A549 (cell line): ENCODE measurements at regions not wholly inside any gene's neighbourhood (a gene's known extent, or its start where the extent isn't known, plus 50 kb on each side); places are given as distances from the start of the nearest gene placed in this dataset.

Experiments used
- ATAC-seq, 2 experiments: fragments of 200-7000 bp in 1 of 2; fragments of >200 bp in 1 of 2; cut with Nextera tagmentation in 1 of 2; cut with Tn5 transposase in 1 of 2; 3 replicates each; pipeline versions ENCODE4 v1.8.0 to v1.9.1; 2018 to 2020; ENCODE audit warnings: mild to moderate bottlenecking in 1 of 2, moderate library complexity in 1 of 2
- CTCF ChIA-PET: fragments of 300-600 bp; sonication (Branson Sonifier 250); formaldehyde crosslinking; extraction: SDS; loops from one replicate; lab custom pipeline; 2021; ENCODE audit warnings: antibody characterized with exemption, inconsistent platforms; lab: Yijun Ruan, JAX
- POLR2A ChIA-PET: fragments of 350-600 bp; formaldehyde crosslinking; extraction: SDS; loops from one replicate; lab custom pipeline; 2021; ENCODE audit warnings: antibody characterized with exemption, inconsistent platforms; lab: Yijun Ruan, JAX
- DNase-seq, 2 experiments: peaks; one replicate each; pipeline versions ENCODE4 v3.0.0 to v3.0.0-alpha.2; 2011 to 2016; ENCODE audit warnings: low read depth in 1 of 2, low spot score in 1 of 2
- FAIRE-seq: peaks from 2 replicates; lab custom pipeline; 2011; peaks lifted over from hg19 to GRCh38; lab: Jason Lieb, UNC
- H3K27ac ChIP-seq, 2 experiments: fragments of >200 bp; sonication (Bioruptor Twin); formaldehyde crosslinking; 3 replicates each; pipeline ENCODE4 v1.5.1; 2016 to 2017
- H3K4me1 ChIP-seq: fragments of >200 bp; sonication (Bioruptor Twin); formaldehyde crosslinking; 3 replicates; pipeline ENCODE4 v1.6.1; 2016
- H3K4me2 ChIP-seq: fragments of >200 bp; sonication (Bioruptor Twin); formaldehyde crosslinking; 3 replicates; pipeline ENCODE4 v1.6.1; 2016
- H3K4me3 ChIP-seq: fragments of >200 bp; sonication (Bioruptor Twin); formaldehyde crosslinking; 3 replicates; pipeline ENCODE4 v1.5.1; 2016
- H3K9me3 ChIP-seq: fragments of >200 bp; sonication (Bioruptor Twin); formaldehyde crosslinking; 3 replicates; pipeline ENCODE4 v1.6.1; 2016
- CEBPB ChIP-seq, 2 experiments: fragments of >200 bp in 1 of 2; sonication (Bioruptor Twin) in 1 of 2; formaldehyde crosslinking in 1 of 2; IDR thresholded peaks; 2 replicates each; pipeline ENCODE4 v1.6.1; 2012 to 2016
- CHD2 ChIP-seq: fragments of 150-350 bp; IDR thresholded peaks from 2 replicates; pipeline ENCODE4 v1.6.1; 2014; ENCODE audit warnings: low read length; ENCODE audit not compliant: partially characterized antibody
- E2F6 ChIP-seq: IDR thresholded peaks from 2 replicates; pipeline ENCODE4 v1.6.1; 2012; ENCODE audit warnings: low read depth, borderline replicate concordance
- EHF ChIP-seq: fragments of 250-450 bp; sonication (Bioruptor Pico); IDR thresholded peaks from 2 replicates; pipeline ENCODE4 v1.5.0; 2020; ENCODE audit warnings: mild to moderate bottlenecking
- EHMT2 ChIP-seq: fragments of 200-600 bp; sonication (generic); IDR thresholded peaks from 2 replicates; pipeline ENCODE4 v1.6.1; 2016; ENCODE audit warnings: antibody characterized with exemption, low read depth, mild to moderate bottlenecking, moderate library complexity
- FOSL2 ChIP-seq, 2 experiments: fragments of 450-650 bp in 1 of 2; fragments of >200 bp in 1 of 2; sonication (Bioruptor Twin) in 1 of 2; formaldehyde crosslinking; IDR thresholded peaks; 2 replicates each; pipeline versions ENCODE4 v1.5.0 to v1.6.1; 2016 to 2020; ENCODE audit warnings: mild to moderate bottlenecking in 1 of 2, moderate library complexity in 1 of 2
- HDAC2 ChIP-seq: fragments of 200-600 bp; sonication (generic); IDR thresholded peaks from 2 replicates; pipeline ENCODE4 v1.6.1; 2016
- HOXA7 ChIP-seq: fragments of 250-450 bp; sonication (Bioruptor Pico); IDR thresholded peaks from 2 replicates; pipeline ENCODE4 v1.5.0; 2020; ENCODE audit warnings: mild to moderate bottlenecking, moderate library complexity
- HOXB5 ChIP-seq: fragments of 250-450 bp; sonication (Bioruptor Pico); IDR thresholded peaks from 2 replicates; pipeline ENCODE4 v1.5.0; 2020; ENCODE audit warnings: mild to moderate bottlenecking, moderate library complexity
- KDM5A ChIP-seq: fragments of 200-600 bp; sonication (generic); IDR thresholded peaks from 2 replicates; pipeline ENCODE4 v1.6.1; 2016; ENCODE audit warnings: antibody characterized with exemption, mild to moderate bottlenecking
- MAFK ChIP-seq: fragments of 450-650 bp; IDR thresholded peaks from 2 replicates; pipeline ENCODE4 v1.6.1; 2014; ENCODE audit not compliant: partially characterized antibody
- NFE2L2 ChIP-seq: fragments of 150-350 bp; conservative IDR thresholded peaks from 2 replicates; pipeline ENCODE4 v1.6.1; 2014; ENCODE audit warnings: low read length
- POLR2A ChIP-seq: IDR thresholded peaks from 2 replicates; pipeline ENCODE4 v1.6.1; 2012; ENCODE audit warnings: mild to moderate bottlenecking, low read length
- POLR2AphosphoS2 ChIP-seq: conservative IDR thresholded peaks from 2 replicates; pipeline ENCODE4 v1.6.1; 2012; ENCODE audit warnings: low read length, improper control_type of control experiment, inconsistent platforms
- RAD21 ChIP-seq, 2 experiments: fragments of >200 bp in 1 of 2; sonication (Bioruptor Twin) in 1 of 2; formaldehyde crosslinking in 1 of 2; IDR thresholded peaks in 1 of 2; conservative IDR thresholded peaks in 1 of 2; 2 replicates in 1 of 2; 3 replicates in 1 of 2; pipeline ENCODE4 v1.6.1; 2012 to 2018; ENCODE audit warnings: inconsistent platforms in 1 of 2
- TFCP2L1 ChIP-seq: fragments of 250-450 bp; sonication (Bioruptor Pico); IDR thresholded peaks from 2 replicates; pipeline ENCODE4 v1.5.0; 2021; ENCODE audit warnings: mild to moderate bottlenecking
- USF2 ChIP-seq: fragments of 450-650 bp; IDR thresholded peaks from 2 replicates; pipeline ENCODE4 v1.6.1; 2014; ENCODE audit warnings: antibody characterized with exemption
- ZFP36 ChIP-seq: fragments of 450-650 bp; IDR thresholded peaks from 2 replicates; pipeline ENCODE4 v1.6.1; 2014; ENCODE audit warnings: borderline replicate concordance; ENCODE audit not compliant: partially characterized antibody
- ZNF302 ChIP-seq: fragments of 250-450 bp; sonication (Bioruptor Pico); IDR thresholded peaks from 2 replicates; pipeline ENCODE4 v1.9.0; 2021; ENCODE audit warnings: inconsistent platforms, mild to moderate bottlenecking, moderate library complexity
- ZSCAN20 ChIP-seq: fragments of 250-450 bp; sonication (Bioruptor Pico); IDR thresholded peaks from 2 replicates; pipeline ENCODE4 v1.8.0; 2022; ENCODE audit warnings: mild to moderate bottlenecking, moderate library complexity
- WGBS: methylation state at CpG from one replicate; pipeline ENCODE4 v1.1.6; 2017; ENCODE audit errors: missing lambda C conversion rate; 5-methylcytosine and 5-hydroxymethylcytosine counted together
- TF ChIP-seq, protein P1 (sequence below): fragments of 200-600 bp; sonication (generic); IDR thresholded peaks from 2 replicates; pipeline ENCODE4 v1.6.1; 2016; ENCODE audit warnings: antibody characterized with exemption, mild to moderate bottlenecking, moderate library complexity

- 29% methylated on average over 4 of the region's 4 CpGs for WGBS
- CTCF ChIA-PET: interaction anchor here (1.2 to 1.7 kb wide), 4 partner anchors 10 to 27 kb away, joined by 3 to 7 read pairs (median 5); no protein-coding TSS in a partner anchor
Observed at GRCh38 chr2:65525616-65526231, 93.3 kb upstream of the SPRED2 start.

GRCh38 chr2:65522922-65523321, 90.5 kb upstream of the SPRED2 start:
- no peaks in the 10 kb centered on the region for H3K4me1 ChIP-seq
- H3K4me3 ChIP-seq: no peak overlapping the region
- FAIRE-seq (no peak), ATAC-seq (no peak), DNase-seq (no peak)
- H3K4me2 ChIP-seq: no peak overlapping the region
- 72% methylated on average over 4 of the region's 4 CpGs for WGBS
- ChIA-PET POLR2A (no interaction called here), CTCF (interaction anchor here (0.5 to 1.1 kb wide), 2 partner anchors 10 to 303 kb away, joined by 3 read pairs; no protein-coding TSS in a partner anchor)
- 0 out of 2 replicates have a peak, but pooled peaks have one; percentile 10 for TF ChIP-seq USF2
- no peak for TF ChIP-seq ZFP36
- no peak for TF ChIP-seq TFCP2L1 (CRISPR knock-in tag)
- H3K27ac ChIP-seq: no peak overlapping the region
- H3K9me3 ChIP-seq: no peaks in the 10 kb centered on the region; the same call in 2 of the 3 replicates

More at GRCh38 chr2:65525616-65526231, 93.3 kb upstream of the SPRED2 start:
- Histone ChIP-seq H3K4me1 (0 out of 3 replicates have a peak, but pooled peaks cover 4% of the 10 kb centered on the region), H3K4me2 (no peak overlapping the region), H3K4me3 (no peak overlapping the region), H3K27ac (no peak overlapping the region), H3K9me3 (no peaks in the 10 kb centered on the region)
- no peak for ATAC-seq
- no peak for TF ChIP-seq ZFP36
- no peak for TF ChIP-seq KDM5A
- no peak for TF ChIP-seq POLR2A
- no peak for TF ChIP-seq EHMT2
- no peak for TF ChIP-seq USF2
- no peak for TF ChIP-seq E2F6
- TF ChIP-seq NFE2L2: no peak
- no peak for TF ChIP-seq HOXB5 (CRISPR knock-in tag)
- no peak for TF ChIP-seq EHF (CRISPR knock-in tag)
- TF ChIP-seq CEBPB (IDR thresholded peaks at IDR 0.05): no peak
- TF ChIP-seq FOSL2 (IDR thresholded peaks at IDR 0.05): no peak
- no peak for TF ChIP-seq FOSL2 (CRISPR knock-in tag; IDR thresholded peaks at IDR 0.05)
- TF ChIP-seq HOXA7 (CRISPR knock-in tag): no peak
- TF ChIP-seq MAFK: no peak
- TF ChIP-seq RAD21 (conservative IDR thresholded peaks at IDR 0.05 in 1 of 2, IDR thresholded peaks at IDR 0.05 in 1 of 2): no peak
- TF ChIP-seq ZNF302 (CRISPR knock-in tag): no peak
- TF ChIP-seq ZSCAN20 (CRISPR knock-in tag): no peak
- TF ChIP-seq HDAC2: no peak
- TF ChIP-seq CHD2: no peak
- TF ChIP-seq, protein P1, sequence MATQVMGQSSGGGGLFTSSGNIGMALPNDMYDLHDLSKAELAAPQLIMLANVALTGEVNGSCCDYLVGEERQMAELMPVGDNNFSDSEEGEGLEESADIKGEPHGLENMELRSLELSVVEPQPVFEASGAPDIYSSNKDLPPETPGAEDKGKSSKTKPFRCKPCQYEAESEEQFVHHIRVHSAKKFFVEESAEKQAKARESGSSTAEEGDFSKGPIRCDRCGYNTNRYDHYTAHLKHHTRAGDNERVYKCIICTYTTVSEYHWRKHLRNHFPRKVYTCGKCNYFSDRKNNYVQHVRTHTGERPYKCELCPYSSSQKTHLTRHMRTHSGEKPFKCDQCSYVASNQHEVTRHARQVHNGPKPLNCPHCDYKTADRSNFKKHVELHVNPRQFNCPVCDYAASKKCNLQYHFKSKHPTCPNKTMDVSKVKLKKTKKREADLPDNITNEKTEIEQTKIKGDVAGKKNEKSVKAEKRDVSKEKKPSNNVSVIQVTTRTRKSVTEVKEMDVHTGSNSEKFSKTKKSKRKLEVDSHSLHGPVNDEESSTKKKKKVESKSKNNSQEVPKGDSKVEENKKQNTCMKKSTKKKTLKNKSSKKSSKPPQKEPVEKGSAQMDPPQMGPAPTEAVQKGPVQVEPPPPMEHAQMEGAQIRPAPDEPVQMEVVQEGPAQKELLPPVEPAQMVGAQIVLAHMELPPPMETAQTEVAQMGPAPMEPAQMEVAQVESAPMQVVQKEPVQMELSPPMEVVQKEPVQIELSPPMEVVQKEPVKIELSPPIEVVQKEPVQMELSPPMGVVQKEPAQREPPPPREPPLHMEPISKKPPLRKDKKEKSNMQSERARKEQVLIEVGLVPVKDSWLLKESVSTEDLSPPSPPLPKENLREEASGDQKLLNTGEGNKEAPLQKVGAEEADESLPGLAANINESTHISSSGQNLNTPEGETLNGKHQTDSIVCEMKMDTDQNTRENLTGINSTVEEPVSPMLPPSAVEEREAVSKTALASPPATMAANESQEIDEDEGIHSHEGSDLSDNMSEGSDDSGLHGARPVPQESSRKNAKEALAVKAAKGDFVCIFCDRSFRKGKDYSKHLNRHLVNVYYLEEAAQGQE: no peak
- no peak for TF ChIP-seq POLR2AphosphoS2
- no peak for FAIRE-seq
- no peak for DNase-seq
- POLR2A ChIA-PET: interaction anchor here (1.2 kb wide), 1 partner anchor 89 kb away, joined by 3 read pairs; no protein-coding TSS in a partner anchor
